Right forelimb (tissue), 1 donor: ENCODE measurements at regions not wholly inside any gene's neighbourhood (a gene's known extent, or its start where the extent isn't known, plus 50 kb on each side); places are given as distances from the start of the nearest gene placed in this dataset.

Experiments used
- DNase-seq: peaks from one replicate; pipeline ENCODE4 v3.0.0-alpha.2; 2018

GRCh38 chr5:61840361-61840760 is 465.6 kb upstream of the KIF2A start:
- DNase-seq, result no peak

- DNase-seq, result no peak
Observed at GRCh38 chr5:61842840-61843239, 463.2 kb upstream of the KIF2A start.

- no peak for DNase-seq
Observed at GRCh38 chr5:61850696-61851095, 455.3 kb upstream of the KIF2A start.

- no peak for DNase-seq
Observed at GRCh38 chr5:61854531-61854930, 451.5 kb upstream of the KIF2A start.

- DNase-seq, result no peak
Observed at GRCh38 chr5:61860978-61861377, 445.0 kb upstream of the KIF2A start.

- DNase-seq, result no peak
Observed at GRCh38 chr5:61866930-61867329, 439.1 kb upstream of the KIF2A start.

GRCh38 chr5:61869333-61869732 is 436.7 kb upstream of the KIF2A start:
- no peak for DNase-seq

- no peak for DNase-seq
Observed at GRCh38 chr5:61878471-61878870, 427.5 kb upstream of the KIF2A start.

GRCh38 chr5:61881821-61882487 is 424.1 kb upstream of the KIF2A start:
- no peak for DNase-seq

- no peak for DNase-seq
Observed at GRCh38 chr5:61882901-61883500, 423.0 kb upstream of the KIF2A start.

- no peak for DNase-seq
Observed at GRCh38 chr5:61884252-61884855, 421.7 kb upstream of the KIF2A start.

- DNase-seq, result no peak
Observed at GRCh38 chr5:61886214-61886613, 419.8 kb upstream of the KIF2A start.

- DNase-seq, result no peak
Observed at GRCh38 chr5:61887271-61887670, 418.7 kb upstream of the KIF2A start.

- no peak for DNase-seq
Observed at GRCh38 chr5:61894046-61894445, 412.0 kb upstream of the KIF2A start.

GRCh38 chr5:61896811-61897210 is 409.2 kb upstream of the KIF2A start:
- DNase-seq, result no peak

GRCh38 chr5:61897251-61897650 is 408.8 kb upstream of the KIF2A start:
- DNase-seq, result no peak

- DNase-seq, result no peak
Observed at GRCh38 chr5:61901997-61902396, 404.0 kb upstream of the KIF2A start.

- DNase-seq, result no peak
Observed at GRCh38 chr5:61904730-61905129, 401.3 kb upstream of the KIF2A start.

GRCh38 chr5:61905613-61906012 is 400.4 kb upstream of the KIF2A start:
- DNase-seq, result no peak

- no peak for DNase-seq
Observed at GRCh38 chr5:61906820-61907219, 399.2 kb upstream of the KIF2A start.

GRCh38 chr5:61907995-61908394 is 398.0 kb upstream of the KIF2A start:
- no peak for DNase-seq

- DNase-seq, result no peak
Observed at GRCh38 chr5:61910771-61911170, 395.2 kb upstream of the KIF2A start.

- DNase-seq, result no peak
Observed at GRCh38 chr5:61912559-61912958, 393.4 kb upstream of the KIF2A start.

- no peak for DNase-seq
Observed at GRCh38 chr5:61915646-61916045, 390.4 kb upstream of the KIF2A start.
